A549 (cell line): ENCODE measurements at regions not wholly inside any gene's neighbourhood (a gene's known extent, or its start where the extent isn't known, plus 50 kb on each side); places are given as distances from the start of the nearest gene placed in this dataset.

Experiments
- BHLHE40 ChIP-seq: IDR thresholded peaks from 2 replicates; pipeline ENCODE4 v1.6.1; 2012; ENCODE audit warnings: low read depth, low read length, inconsistent platforms
- CBX2 ChIP-seq: fragments of 200-600 bp; sonication (generic); IDR thresholded peaks from 2 replicates; pipeline ENCODE4 v1.6.1; 2016; ENCODE audit warnings: low read depth, mild to moderate bottlenecking, borderline replicate concordance
- CEBPB ChIP-seq, 2 experiments: fragments of >200 bp in 1 of 2; sonication (Bioruptor Twin) in 1 of 2; formaldehyde crosslinking in 1 of 2; IDR thresholded peaks; 2 replicates each; pipeline ENCODE4 v1.6.1; 2012 to 2016
- CTCF ChIP-seq: fragments of >200 bp; sonication (Bioruptor Twin); formaldehyde crosslinking; IDR thresholded peaks from 3 replicates; pipeline ENCODE4 v1.5.1; 2016
- EHMT2 ChIP-seq: fragments of 200-600 bp; sonication (generic); IDR thresholded peaks from 2 replicates; pipeline ENCODE4 v1.6.1; 2016; ENCODE audit warnings: antibody characterized with exemption, low read depth, mild to moderate bottlenecking, moderate library complexity
- ELK1 ChIP-seq: fragments of 150-350 bp; IDR thresholded peaks from 2 replicates; pipeline ENCODE4 v1.6.1; 2014; ENCODE audit warnings: low read depth, mild to moderate bottlenecking, low read length
- GATA3 ChIP-seq: IDR thresholded peaks from 2 replicates; pipeline ENCODE4 v1.6.1; 2012; ENCODE audit warnings: borderline replicate concordance
- JUN ChIP-seq, 2 experiments: fragments of >200 bp; sonication (Bioruptor Twin); formaldehyde crosslinking; IDR thresholded peaks; 2 replicates in 1 of 2; 3 replicates in 1 of 2; pipeline ENCODE4 v1.6.1; 2016 to 2017
- NR3C1 ChIP-seq: fragments of >200 bp; sonication (Bioruptor Twin); formaldehyde crosslinking; IDR thresholded peaks from 3 replicates; pipeline ENCODE4 v1.6.1; 2017
- RNF2 ChIP-seq: fragments of 200-600 bp; sonication (generic); IDR thresholded peaks from 2 replicates; pipeline ENCODE4 v1.6.1; 2016; ENCODE audit warnings: low read depth, mild to moderate bottlenecking, antibody characterized with exemption, moderate library complexity, borderline replicate concordance
- SMC3 ChIP-seq: fragments of >200 bp; sonication (Bioruptor Twin); formaldehyde crosslinking; IDR thresholded peaks from 3 replicates; pipeline ENCODE4 v1.6.1; 2018; ENCODE audit warnings: inconsistent platforms
- USF2 ChIP-seq: fragments of 450-650 bp; IDR thresholded peaks from 2 replicates; pipeline ENCODE4 v1.6.1; 2014; ENCODE audit warnings: antibody characterized with exemption
- ZC3H11A ChIP-seq: fragments of 450-650 bp; IDR thresholded peaks from 2 replicates; pipeline ENCODE4 v1.6.1; 2014; ENCODE audit warnings: antibody characterized with exemption, mild to moderate bottlenecking
- ZFP36 ChIP-seq: fragments of 450-650 bp; IDR thresholded peaks from 2 replicates; pipeline ENCODE4 v1.6.1; 2014; ENCODE audit warnings: borderline replicate concordance; ENCODE audit not compliant: partially characterized antibody

GRCh38 chr9:33676746-33677505 lies 118.4 kb upstream of the PRSS3 start:
- TF ChIP-seq CTCF = no peak
- TF ChIP-seq ZC3H11A = no peak
- no peak for TF ChIP-seq ELK1
- no peak for TF ChIP-seq ZFP36
- no peak for TF ChIP-seq SMC3
- TF ChIP-seq USF2 = no peak
- TF ChIP-seq CEBPB (IDR thresholded peaks at IDR 0.05) = no peak
- TF ChIP-seq NR3C1 = no peak
- TF ChIP-seq BHLHE40 = no peak
- no peak for TF ChIP-seq CBX2
- TF ChIP-seq EHMT2 = no peak
- no peak for TF ChIP-seq RNF2
- TF ChIP-seq GATA3 = no peak
- peak in 1 of 2 experiments; percentile 63; a peak in 2 of 5 replicates for TF ChIP-seq JUN (IDR thresholded peaks at IDR 0.05)
